ENCODE measurements at regions not wholly inside any gene's neighbourhood (a gene's known extent, or its start where the extent isn't known, plus 50 kb on each side); places are given as distances from the start of the nearest gene placed in this dataset.

- Histone ChIP-seq H4K91ac (ENCODE audit: low read depth, low read length, poor library complexity) (no peak overlapping the region), H2AFZ (ENCODE audit: low read length) (no peak overlapping the region), H3K27ac (replicated peaks; ENCODE audit: low read length) (no peak overlapping the region), H2BK5ac (ENCODE audit: low read length) (no peak overlapping the region), H4K8ac (ENCODE audit: low read depth, low read length) (no peak overlapping the region), H3K4me2 (ENCODE audit: insufficient read depth, low read length, poor library complexity, severe bottlenecking) (no peak overlapping the region), H3K9me3 (replicated peaks in 1 of 2; ENCODE audit: control insufficient read depth in 2 of 2, insufficient read depth in 1 of 2, low read depth in 1 of 2, low read length in 2 of 2) (peaks cover 0 to 3% of the 10 kb centered on the region in 2 donors), H3K4ac (ENCODE audit: low read length) (no peak overlapping the region), H2BK12ac (ENCODE audit: low read length) (no peak overlapping the region), H3K14ac (ENCODE audit: low read length) (no peak overlapping the region), H3K18ac (ENCODE audit: low read length) (no peak overlapping the region), H3K27me3 (ENCODE audit: control insufficient read depth in 3 of 3, insufficient read depth in 3 of 3, low read depth in 1 of 3, low read length in 3 of 3) (no peaks in the 10 kb centered on the region), H2AK5ac (ENCODE audit: low read depth, low read length) (no peak overlapping the region), H2BK15ac (ENCODE audit: low read length) (no peak overlapping the region), H2BK120ac (ENCODE audit: low read depth, low read length) (no peak overlapping the region), H3K4me1 (ENCODE audit: control insufficient read depth in 2 of 2, insufficient read depth in 1 of 2, low read depth in 1 of 2, low read length in 2 of 2) (peaks cover 7 to 8% of the 10 kb centered on the region in 2 donors), H3K36me3 (replicated peaks in 1 of 2; ENCODE audit: control insufficient read depth in 2 of 2, insufficient read depth in 2 of 2, low read length in 2 of 2) (no peaks in the 10 kb centered on the region), H3K4me3 (ENCODE audit: low read length in 2 of 2) (no peak overlapping the region), H3K79me1 (ENCODE audit: low read depth, low read length) (no peaks in the 10 kb centered on the region), H3K23ac (ENCODE audit: low read depth, low read length, poor library complexity) (no peak overlapping the region), H3K9ac (ENCODE audit: low read depth, low read length, poor library complexity) (no peak overlapping the region)
- no peak for DNase-seq (ENCODE audit: low spot score)
- WGBS, 2 donors (ENCODE audit: extremely low coverage in 2 of 2, insufficient read length in 2 of 2, insufficient replicate concordance in 1 of 2), result no CpG with 5 or more reads among the region's 5 CpGs
Measured at GRCh38 chr3:107067421-107067820, 309.8 kb upstream of the CCDC54 start.

GRCh38 chr3:107068980-107069379 lies 308.3 kb upstream of the CCDC54 start:
- H2AFZ ChIP-seq (ENCODE audit: low read length), result peak overlapping the region; percentile 64
- peaks cover 3% of the 10 kb centered on the region in 2 donors for H3K4me1 ChIP-seq (ENCODE audit: control insufficient read depth in 2 of 2, insufficient read depth in 1 of 2, low read depth in 1 of 2, low read length in 2 of 2)
- no peak overlapping the region for H3K4me3 ChIP-seq (ENCODE audit: low read length in 2 of 2)

GRCh38 chr3:107076946-107077345 lies 300.3 kb upstream of the CCDC54 start:
- no peak overlapping the region for H2BK15ac ChIP-seq (ENCODE audit: low read length)
- no peak overlapping the region for H3K23ac ChIP-seq (ENCODE audit: low read depth, low read length, poor library complexity)
- no peak overlapping the region for H4K8ac ChIP-seq (ENCODE audit: low read depth, low read length)
- H3K27ac ChIP-seq (replicated peaks; ENCODE audit: low read length), result no peak overlapping the region
- H2AFZ ChIP-seq (ENCODE audit: low read length), result no peak overlapping the region
- no peak overlapping the region for H3K14ac ChIP-seq (ENCODE audit: low read length)
- no peaks in the 10 kb centered on the region for H3K79me1 ChIP-seq (ENCODE audit: low read depth, low read length)
- peaks cover 0 to 3% of the 10 kb centered on the region in 2 donors for H3K9me3 ChIP-seq (replicated peaks in 1 of 2; ENCODE audit: control insufficient read depth in 2 of 2, insufficient read depth in 1 of 2, low read depth in 1 of 2, low read length in 2 of 2)
- H3K4me3 ChIP-seq (ENCODE audit: low read length in 2 of 2), result no peak overlapping the region
- H2AK5ac ChIP-seq (ENCODE audit: low read depth, low read length), result no peak overlapping the region
- H2BK120ac ChIP-seq (ENCODE audit: low read depth, low read length), result no peak overlapping the region
- H4K91ac ChIP-seq (ENCODE audit: low read depth, low read length, poor library complexity), result no peak overlapping the region
- no CpG with 5 or more reads among the region's 3 CpGs for WGBS, 2 donors (ENCODE audit: extremely low coverage in 2 of 2, insufficient read length in 2 of 2, insufficient replicate concordance in 1 of 2)
- H2BK5ac ChIP-seq (ENCODE audit: low read length), result no peak overlapping the region
- no peak overlapping the region for H3K4ac ChIP-seq (ENCODE audit: low read length)
- H3K18ac ChIP-seq (ENCODE audit: low read length), result no peak overlapping the region
- H3K4me1 ChIP-seq (ENCODE audit: control insufficient read depth in 2 of 2, insufficient read depth in 1 of 2, low read depth in 1 of 2, low read length in 2 of 2), result no peaks in the 10 kb centered on the region
- H2BK12ac ChIP-seq (ENCODE audit: low read length), result no peak overlapping the region
- H3K36me3 ChIP-seq (replicated peaks in 1 of 2; ENCODE audit: control insufficient read depth in 2 of 2, insufficient read depth in 2 of 2, low read length in 2 of 2), result no peaks in the 10 kb centered on the region
- DNase-seq (ENCODE audit: low spot score), result no peak
- H3K9ac ChIP-seq (ENCODE audit: low read depth, low read length, poor library complexity), result no peak overlapping the region
- no peaks in the 10 kb centered on the region for H3K27me3 ChIP-seq (ENCODE audit: control insufficient read depth in 3 of 3, insufficient read depth in 3 of 3, low read depth in 1 of 3, low read length in 3 of 3)
- H3K4me2 ChIP-seq (ENCODE audit: insufficient read depth, low read length, poor library complexity, severe bottlenecking), result no peak overlapping the region

More at GRCh38 chr3:107068980-107069379, 308.3 kb upstream of the CCDC54 start:
- Histone ChIP-seq H3K27ac (replicated peaks; ENCODE audit: low read length) (no peak overlapping the region), H3K14ac (ENCODE audit: low read length) (no peak overlapping the region), H2BK12ac (ENCODE audit: low read length) (no peak overlapping the region), H2BK120ac (ENCODE audit: low read depth, low read length) (no peak overlapping the region), H3K79me1 (ENCODE audit: low read depth, low read length) (no peaks in the 10 kb centered on the region), H3K4me2 (ENCODE audit: insufficient read depth, low read length, poor library complexity, severe bottlenecking) (no peak overlapping the region), H3K27me3 (ENCODE audit: control insufficient read depth in 3 of 3, insufficient read depth in 3 of 3, low read depth in 1 of 3, low read length in 3 of 3) (no peaks in the 10 kb centered on the region), H3K4ac (ENCODE audit: low read length) (no peak overlapping the region), H2BK15ac (ENCODE audit: low read length) (no peak overlapping the region), H3K23ac (ENCODE audit: low read depth, low read length, poor library complexity) (no peak overlapping the region), H2AK5ac (ENCODE audit: low read depth, low read length) (no peak overlapping the region), H2BK5ac (ENCODE audit: low read length) (no peak overlapping the region), H3K18ac (ENCODE audit: low read length) (no peak overlapping the region), H4K91ac (ENCODE audit: low read depth, low read length, poor library complexity) (no peak overlapping the region), H3K9me3 (replicated peaks in 1 of 2; ENCODE audit: control insufficient read depth in 2 of 2, insufficient read depth in 1 of 2, low read depth in 1 of 2, low read length in 2 of 2) (peaks cover 0 to 3% of the 10 kb centered on the region in 2 donors), H3K9ac (ENCODE audit: low read depth, low read length, poor library complexity) (no peak overlapping the region), H4K8ac (ENCODE audit: low read depth, low read length) (no peak overlapping the region), H3K36me3 (replicated peaks in 1 of 2; ENCODE audit: control insufficient read depth in 2 of 2, insufficient read depth in 2 of 2, low read length in 2 of 2) (no peaks in the 10 kb centered on the region)
- DNase-seq (ENCODE audit: low spot score), result no peak
- no CpG with 5 or more reads among the region's 4 CpGs for WGBS, 2 donors (ENCODE audit: extremely low coverage in 2 of 2, insufficient read length in 2 of 2, insufficient replicate concordance in 1 of 2)

GRCh38 chr3:107077391-107077790 lies 299.8 kb upstream of the CCDC54 start:
- H3K4me3 ChIP-seq (ENCODE audit: low read length in 2 of 2), result no peak overlapping the region
- H2BK12ac ChIP-seq (ENCODE audit: low read length), result no peak overlapping the region
- no peak overlapping the region for H3K9ac ChIP-seq (ENCODE audit: low read depth, low read length, poor library complexity)
- no peak overlapping the region for H3K27ac ChIP-seq (replicated peaks; ENCODE audit: low read length)
- no peak overlapping the region for H2BK5ac ChIP-seq (ENCODE audit: low read length)
- no peaks in the 10 kb centered on the region for H3K79me1 ChIP-seq (ENCODE audit: low read depth, low read length)
- no peaks in the 10 kb centered on the region for H3K27me3 ChIP-seq (ENCODE audit: control insufficient read depth in 3 of 3, insufficient read depth in 3 of 3, low read depth in 1 of 3, low read length in 3 of 3)
- no peaks in the 10 kb centered on the region for H3K9me3 ChIP-seq (replicated peaks in 1 of 2; ENCODE audit: control insufficient read depth in 2 of 2, insufficient read depth in 1 of 2, low read depth in 1 of 2, low read length in 2 of 2)
- no peaks in the 10 kb centered on the region for H3K36me3 ChIP-seq (replicated peaks in 1 of 2; ENCODE audit: control insufficient read depth in 2 of 2, insufficient read depth in 2 of 2, low read length in 2 of 2)
- no peak for DNase-seq (ENCODE audit: low spot score)
- no peak overlapping the region for H3K14ac ChIP-seq (ENCODE audit: low read length)
- no peak overlapping the region for H3K23ac ChIP-seq (ENCODE audit: low read depth, low read length, poor library complexity)
- WGBS, 2 donors (ENCODE audit: extremely low coverage in 2 of 2, insufficient read length in 2 of 2, insufficient replicate concordance in 1 of 2), result no CpG with 5 or more reads among the region's 2 CpGs
- H3K4me1 ChIP-seq (ENCODE audit: control insufficient read depth in 2 of 2, insufficient read depth in 1 of 2, low read depth in 1 of 2, low read length in 2 of 2), result no peaks in the 10 kb centered on the region
- H4K91ac ChIP-seq (ENCODE audit: low read depth, low read length, poor library complexity), result no peak overlapping the region
- no peak overlapping the region for H2BK15ac ChIP-seq (ENCODE audit: low read length)
- no peak overlapping the region for H3K4me2 ChIP-seq (ENCODE audit: insufficient read depth, low read length, poor library complexity, severe bottlenecking)
- H2BK120ac ChIP-seq (ENCODE audit: low read depth, low read length), result no peak overlapping the region
- no peak overlapping the region for H2AFZ ChIP-seq (ENCODE audit: low read length)
- no peak overlapping the region for H3K18ac ChIP-seq (ENCODE audit: low read length)
- H4K8ac ChIP-seq (ENCODE audit: low read depth, low read length), result no peak overlapping the region
- no peak overlapping the region for H3K4ac ChIP-seq (ENCODE audit: low read length)
- no peak overlapping the region for H2AK5ac ChIP-seq (ENCODE audit: low read depth, low read length)

Measured in neuronal stem cell (in vitro differentiated cells).